ENCODE measurements at regions not wholly inside any gene's neighbourhood (a gene's known extent, or its start where the extent isn't known, plus 50 kb on each side); places are given as distances from the start of the nearest gene placed in this dataset.

- TF ChIP-seq NCOA2 (IDR thresholded peaks at IDR 0.05; ENCODE audit: partially characterized antibody in 2 of 2) (no peak), TFE3 (CRISPR knock-in tag; IDR thresholded peaks at IDR 0.05) (no peak), ETV6 (IDR thresholded peaks at IDR 0.05; ENCODE audit: borderline replicate concordance in 1 of 2, low read depth in 2 of 2, low read length in 1 of 2) (no peak), ETV6 (CRISPR knock-in tag; IDR thresholded peaks at IDR 0.05; ENCODE audit: borderline replicate concordance) (no peak), KLF13 (tag; IDR thresholded peaks at IDR 0.05; ENCODE audit: borderline replicate concordance, low read depth) (no peak), TCF15 (CRISPR knock-in tag; IDR thresholded peaks at IDR 0.05) (no peak)
These were observed 56.0 kb upstream of the JAZF1 start (continued) for GRCh38 chr7:28236560-28236959.

GRCh38 chr7:28237363-28237762 lies 56.8 kb upstream of the JAZF1 start:
- Histone ChIP-seq H3K9ac (ENCODE audit: insufficient read depth in 1 of 2, low read depth in 2 of 2, low read length in 2 of 2) (no peak overlapping the region), H3K4me3 (no peak overlapping the region), H3K36me3 (ENCODE audit: control insufficient read depth, insufficient read depth, low read length) (no peaks in the 10 kb centered on the region), H3K9me1 (ENCODE audit: control insufficient read depth, insufficient read depth, low read length) (no peaks in the 10 kb centered on the region), H3K4me1 (replicated peaks in 1 of 2; ENCODE audit: control insufficient read depth in 2 of 2, insufficient read depth in 2 of 2, low read length in 2 of 2) (no peaks in the 10 kb centered on the region), H3K79me2 (ENCODE audit: control insufficient read depth, insufficient read depth, low read length) (no peaks in the 10 kb centered on the region), H3K4me2 (ENCODE audit: insufficient read depth, low read length) (no peak overlapping the region), H3K27me3 (ENCODE audit: control insufficient read depth in 2 of 2, insufficient read depth in 2 of 2, low read length in 2 of 2) (peaks cover 0 to 3% of the 10 kb centered on the region in 2 experiments; a peak in 4 of 5 replicates), H3K9me3 (replicated peaks; ENCODE audit: control insufficient read depth, insufficient read depth, low read depth, low read length) (no peaks in the 10 kb centered on the region), H3K27ac (ENCODE audit: extremely low read depth, low read depth, low read length) (no peak overlapping the region), H4K20me1 (replicated peaks; ENCODE audit: control insufficient read depth, insufficient read depth, low read length) (no peaks in the 10 kb centered on the region), H2AFZ (ENCODE audit: low read depth, low read length) (no peak overlapping the region)
- POLR2A ChIA-PET = no interaction called here
- WGBS (ENCODE audit: insufficient coverage, low coverage, missing lambda C conversion rate) = 0% methylated on average over 5 of the region's 5 CpGs
- intact Hi-C loops (cut with micrococcal nuclease) (no loop called here), in situ Hi-C loops (cut with MboI) (no loop called here)
- DNase-seq (ENCODE audit: extremely low read depth in 1 of 4, low spot score in 3 of 4) (no peak), FAIRE-seq (no peak), ATAC-seq (no peak)
- no TSS peak for BruUV-seq (replicated peaks)
- CTCF ChIA-PET (ENCODE audit: low intra/inter-chr PET ratio) = no interaction called here
- TF ChIP-seq CXXC5 (CRISPR knock-in tag; IDR thresholded peaks at IDR 0.05) = no peak
- no peak for TF ChIP-seq FUS (optimal IDR thresholded peaks at IDR 0.05; ENCODE audit: low read depth, low read length)
- TF ChIP-seq ZBTB12 (CRISPR knock-in tag; IDR thresholded peaks at IDR 0.05) = no peak
- TF ChIP-seq SMARCE1 (IDR thresholded peaks at IDR 0.05) = no peak
- TF ChIP-seq MYNN (IDR thresholded peaks at IDR 0.05) = no peak
- TF ChIP-seq MYNN (CRISPR knock-in tag; IDR thresholded peaks at IDR 0.05) = no peak
- no peak for TF ChIP-seq MAFK (IDR thresholded peaks at IDR 0.05; ENCODE audit: low read length)
- TF ChIP-seq GTF2E2 (tag; IDR thresholded peaks at IDR 0.05) = no peak
- TF ChIP-seq NFXL1 (CRISPR knock-in tag; IDR thresholded peaks at IDR 0.05) = no peak
- no peak for TF ChIP-seq SFPQ (IDR thresholded peaks at IDR 0.05; ENCODE audit: low read depth, low read length)
- no peak for TF ChIP-seq CREM (IDR thresholded peaks at IDR 0.05; ENCODE audit: low read depth)
- TF ChIP-seq ETS2 (tag; IDR thresholded peaks at IDR 0.05; ENCODE audit: borderline replicate concordance, poor library complexity, severe bottlenecking) = no peak
- TF ChIP-seq HNRNPL (IDR thresholded peaks at IDR 0.05; ENCODE audit: low read depth, low read length) = no peak
